GM12878 (cell line): ENCODE measurements at regions not wholly inside any gene's neighbourhood (a gene's known extent, or its start where the extent isn't known, plus 50 kb on each side); places are given as distances from the start of the nearest gene placed in this dataset.

Experiments
- BACH1 ChIP-seq: fragments of 450-650 bp; IDR thresholded peaks from 2 replicates; pipeline ENCODE4 v1.6.1; 2017; ENCODE audit warnings: mild to moderate bottlenecking, borderline replicate concordance
- CEBPB ChIP-seq, 2 experiments: fragments of 150-350 bp in 1 of 2; IDR thresholded peaks; 2 replicates each; pipeline ENCODE4 v1.6.1; 2012 to 2014; ENCODE audit warnings: low read depth in 2 of 2, low read length in 2 of 2, borderline replicate concordance in 1 of 2, inconsistent platforms in 1 of 2
- CHD1 ChIP-seq: IDR thresholded peaks from 2 replicates; pipeline ENCODE4 v1.6.1; 2012; ENCODE audit warnings: low read depth, low read length, improper control_type of control experiment
- CHD4 ChIP-seq: fragments of 200-600 bp; sonication (generic); IDR thresholded peaks from 2 replicates; pipeline ENCODE4 v1.6.1; 2016; ENCODE audit warnings: mild to moderate bottlenecking
- CREB1 ChIP-seq: IDR thresholded peaks from 2 replicates; pipeline ENCODE4 v1.6.1; 2012; ENCODE audit warnings: low read depth, mild to moderate bottlenecking, inconsistent platforms
- CREM ChIP-seq: IDR thresholded peaks from 2 replicates; pipeline ENCODE4 v1.6.1; 2014; ENCODE audit warnings: antibody characterized with exemption, low read depth
- FOXM1 ChIP-seq: IDR thresholded peaks from 2 replicates; pipeline ENCODE4 v1.6.1; 2012; ENCODE audit warnings: low read depth, mild to moderate bottlenecking, inconsistent platforms, low read length, moderate library complexity
- HCFC1 ChIP-seq: fragments of 150-350 bp; IDR thresholded peaks from 2 replicates; pipeline ENCODE4 v1.6.1; 2014; ENCODE audit warnings: low read length
- IRF4 ChIP-seq: IDR thresholded peaks from 2 replicates; pipeline ENCODE4 v1.6.1; 2011; ENCODE audit warnings: low read depth, low read length
- KDM1A ChIP-seq: fragments of 200-600 bp; sonication (generic); IDR thresholded peaks from 2 replicates; pipeline ENCODE4 v1.6.1; 2016; ENCODE audit warnings: borderline replicate concordance
- LARP7 ChIP-seq: fragments of 450-650 bp; IDR thresholded peaks from 2 replicates; pipeline ENCODE4 v1.6.1; 2017; ENCODE audit warnings: mild to moderate bottlenecking
- MEF2B ChIP-seq: fragments of 450-650 bp; IDR thresholded peaks from 2 replicates; pipeline ENCODE4 v1.6.1; 2018; ENCODE audit warnings: mild to moderate bottlenecking, moderate library complexity; ENCODE audit not compliant: partially characterized antibody, poor library complexity, severe bottlenecking
- MYB ChIP-seq: fragments of 150-350 bp; IDR thresholded peaks from 2 replicates; pipeline ENCODE4 v1.6.1; 2014; ENCODE audit warnings: mild to moderate bottlenecking, low read depth, low read length, borderline replicate concordance
- NFXL1 ChIP-seq: fragments of 450-650 bp; IDR thresholded peaks from 2 replicates; pipeline ENCODE4 v1.6.1; 2017; ENCODE audit warnings: antibody characterized with exemption, mild to moderate bottlenecking, borderline replicate concordance
- PAX8 ChIP-seq: fragments of 450-650 bp; IDR thresholded peaks from 2 replicates; pipeline ENCODE4 v1.6.1; 2017; ENCODE audit warnings: mild to moderate bottlenecking, moderate library complexity
- POU2F2 ChIP-seq: IDR thresholded peaks from 3 replicates; pipeline ENCODE4 v1.6.1; 2011; ENCODE audit warnings: low read depth, mild to moderate bottlenecking, low read length, borderline replicate concordance
- RAD21 ChIP-seq: IDR thresholded peaks from 2 replicates; pipeline ENCODE4 v1.6.1; 2011; ENCODE audit warnings: mild to moderate bottlenecking, low read depth, low read length, moderate library complexity; ENCODE audit not compliant: insufficient read depth
- RB1 ChIP-seq: fragments of 450-650 bp; formaldehyde crosslinking; IDR thresholded peaks from 2 replicates; pipeline ENCODE4 v1.6.1; 2017; ENCODE audit warnings: mild to moderate bottlenecking, borderline replicate concordance
- RBBP5 ChIP-seq: fragments of 200-600 bp; sonication (generic); conservative IDR thresholded peaks from 2 replicates; pipeline ENCODE4 v1.6.1; 2016
- RUNX3 ChIP-seq: IDR thresholded peaks from 2 replicates; pipeline ENCODE4 v1.6.1; 2012; ENCODE audit warnings: low read length, inconsistent platforms
- SIX5 ChIP-seq: IDR thresholded peaks from 2 replicates; pipeline ENCODE4 v1.6.1; 2011; ENCODE audit warnings: mild to moderate bottlenecking, low read depth, low read length, moderate library complexity; ENCODE audit not compliant: severe bottlenecking
- SMC3 ChIP-seq: IDR thresholded peaks from 2 replicates; pipeline ENCODE4 v1.6.1; 2011; ENCODE audit warnings: low read length, improper control_type of control experiment, borderline replicate concordance
- SREBF1 ChIP-seq: IDR thresholded peaks from 2 replicates; pipeline ENCODE4 v1.6.1; 2012; ENCODE audit warnings: mild to moderate bottlenecking, low read length
- TAF1 ChIP-seq: IDR thresholded peaks from 2 replicates; pipeline ENCODE4 v1.6.1; 2011; ENCODE audit warnings: mild to moderate bottlenecking, low read depth, low read length, borderline replicate concordance
- TARDBP ChIP-seq: IDR thresholded peaks from 2 replicates; pipeline ENCODE4 v1.6.1; 2016; ENCODE audit warnings: borderline replicate concordance
- TCF12 ChIP-seq: IDR thresholded peaks from 2 replicates; pipeline ENCODE4 v1.6.1; 2011; ENCODE audit warnings: low read depth, mild to moderate bottlenecking, low read length
- ZBED1 ChIP-seq: IDR thresholded peaks from 2 replicates; pipeline ENCODE4 v1.6.1; 2016; ENCODE audit warnings: borderline replicate concordance
- ZNF24 ChIP-seq: fragments of 450-650 bp; IDR thresholded peaks from 2 replicates; pipeline ENCODE4 v1.6.1; 2017; ENCODE audit warnings: antibody characterized with exemption, mild to moderate bottlenecking
- ZZZ3 ChIP-seq: IDR thresholded peaks from 2 replicates; pipeline ENCODE4 v1.6.1; 2011; ENCODE audit warnings: low read depth; ENCODE audit not compliant: control insufficient read depth, insufficient read length
- TF ChIP-seq, protein P1 (sequence below): fragments of 450-650 bp; IDR thresholded peaks from 2 replicates; pipeline ENCODE4 v1.6.1; 2017; ENCODE audit warnings: mild to moderate bottlenecking
- TF ChIP-seq, protein P2 (sequence below), 3 experiments: IDR thresholded peaks in 2 of 3; conservative IDR thresholded peaks in 1 of 3; 2 replicates each; pipeline ENCODE4 v1.5.1; 2011; ENCODE audit warnings: low read depth in 3 of 3, low read length in 3 of 3, mild to moderate bottlenecking in 3 of 3, control low read depth in 2 of 3, moderate library complexity in 2 of 3, inconsistent platforms in 1 of 3, mixed read lengths in 1 of 3; ENCODE audit not compliant: control insufficient read depth in 2 of 3, insufficient read depth in 1 of 3; ENCODE audit errors: extremely low read depth in 1 of 3

- TF ChIP-seq BACH1: no peak
- peak; percentile 82 for TF ChIP-seq RAD21
- no peak for TF ChIP-seq KDM1A
- no peak for TF ChIP-seq TAF1
- no peak for TF ChIP-seq CREB1
- TF ChIP-seq PAX8: no peak
- no peak for TF ChIP-seq ZZZ3
- TF ChIP-seq RUNX3: peak; percentile 52; the same call in 1 of the 2 replicates
- TF ChIP-seq CEBPB (IDR thresholded peaks at IDR 0.05; ENCODE audit: borderline replicate concordance in 1 of 2, low read depth in 2 of 2, low read length in 2 of 2): no peak
- no peak for TF ChIP-seq CHD4
- TF ChIP-seq, protein P1, sequence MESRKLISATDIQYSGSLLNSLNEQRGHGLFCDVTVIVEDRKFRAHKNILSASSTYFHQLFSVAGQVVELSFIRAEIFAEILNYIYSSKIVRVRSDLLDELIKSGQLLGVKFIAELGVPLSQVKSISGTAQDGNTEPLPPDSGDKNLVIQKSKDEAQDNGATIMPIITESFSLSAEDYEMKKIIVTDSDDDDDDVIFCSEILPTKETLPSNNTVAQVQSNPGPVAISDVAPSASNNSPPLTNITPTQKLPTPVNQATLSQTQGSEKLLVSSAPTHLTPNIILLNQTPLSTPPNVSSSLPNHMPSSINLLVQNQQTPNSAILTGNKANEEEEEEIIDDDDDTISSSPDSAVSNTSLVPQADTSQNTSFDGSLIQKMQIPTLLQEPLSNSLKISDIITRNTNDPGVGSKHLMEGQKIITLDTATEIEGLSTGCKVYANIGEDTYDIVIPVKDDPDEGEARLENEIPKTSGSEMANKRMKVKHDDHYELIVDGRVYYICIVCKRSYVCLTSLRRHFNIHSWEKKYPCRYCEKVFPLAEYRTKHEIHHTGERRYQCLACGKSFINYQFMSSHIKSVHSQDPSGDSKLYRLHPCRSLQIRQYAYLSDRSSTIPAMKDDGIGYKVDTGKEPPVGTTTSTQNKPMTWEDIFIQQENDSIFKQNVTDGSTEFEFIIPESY: no peak
- TF ChIP-seq IRF4: no peak
- no peak for TF ChIP-seq NFXL1
- TF ChIP-seq SREBF1: no peak
- no peak for TF ChIP-seq CHD1
- no peak for TF ChIP-seq ZBED1
- no peak for TF ChIP-seq HCFC1
- TF ChIP-seq POU2F2: no peak
- TF ChIP-seq RBBP5: no peak
- TF ChIP-seq SMC3: peak; percentile 88
- no peak for TF ChIP-seq SIX5
- TF ChIP-seq TARDBP: no peak
- TF ChIP-seq LARP7: no peak
- TF ChIP-seq FOXM1: 0 out of 2 replicates have a peak, but pooled peaks have one; percentile 18
- no peak for TF ChIP-seq ZNF24
- TF ChIP-seq, protein P2, sequence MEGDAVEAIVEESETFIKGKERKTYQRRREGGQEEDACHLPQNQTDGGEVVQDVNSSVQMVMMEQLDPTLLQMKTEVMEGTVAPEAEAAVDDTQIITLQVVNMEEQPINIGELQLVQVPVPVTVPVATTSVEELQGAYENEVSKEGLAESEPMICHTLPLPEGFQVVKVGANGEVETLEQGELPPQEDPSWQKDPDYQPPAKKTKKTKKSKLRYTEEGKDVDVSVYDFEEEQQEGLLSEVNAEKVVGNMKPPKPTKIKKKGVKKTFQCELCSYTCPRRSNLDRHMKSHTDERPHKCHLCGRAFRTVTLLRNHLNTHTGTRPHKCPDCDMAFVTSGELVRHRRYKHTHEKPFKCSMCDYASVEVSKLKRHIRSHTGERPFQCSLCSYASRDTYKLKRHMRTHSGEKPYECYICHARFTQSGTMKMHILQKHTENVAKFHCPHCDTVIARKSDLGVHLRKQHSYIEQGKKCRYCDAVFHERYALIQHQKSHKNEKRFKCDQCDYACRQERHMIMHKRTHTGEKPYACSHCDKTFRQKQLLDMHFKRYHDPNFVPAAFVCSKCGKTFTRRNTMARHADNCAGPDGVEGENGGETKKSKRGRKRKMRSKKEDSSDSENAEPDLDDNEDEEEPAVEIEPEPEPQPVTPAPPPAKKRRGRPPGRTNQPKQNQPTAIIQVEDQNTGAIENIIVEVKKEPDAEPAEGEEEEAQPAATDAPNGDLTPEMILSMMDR (IDR thresholded peaks at IDR 0.05 in 2 of 3, conservative IDR thresholded peaks at IDR 0.05 in 1 of 3; ENCODE audit: control insufficient read depth in 2 of 3, extremely low read depth in 1 of 3, insufficient read depth in 1 of 3, low read depth in 3 of 3, low read length in 3 of 3): peak; percentile 81 to 89 (median 82)
- TF ChIP-seq TCF12: 0 out of 2 replicates have a peak, but pooled peaks have one; percentile 11
- TF ChIP-seq MEF2B: no peak
- no peak for TF ChIP-seq RB1
- TF ChIP-seq CREM: no peak
- TF ChIP-seq MYB: no peak
These were observed 132.2 kb downstream of the FBXO4 start (continued) for GRCh38 chr5:42057254-42057690.
